ENCODE measurements at regions not wholly inside any gene's neighbourhood (a gene's known extent, or its start where the extent isn't known, plus 50 kb on each side); places are given as distances from the start of the nearest gene placed in this dataset.

DNA sequence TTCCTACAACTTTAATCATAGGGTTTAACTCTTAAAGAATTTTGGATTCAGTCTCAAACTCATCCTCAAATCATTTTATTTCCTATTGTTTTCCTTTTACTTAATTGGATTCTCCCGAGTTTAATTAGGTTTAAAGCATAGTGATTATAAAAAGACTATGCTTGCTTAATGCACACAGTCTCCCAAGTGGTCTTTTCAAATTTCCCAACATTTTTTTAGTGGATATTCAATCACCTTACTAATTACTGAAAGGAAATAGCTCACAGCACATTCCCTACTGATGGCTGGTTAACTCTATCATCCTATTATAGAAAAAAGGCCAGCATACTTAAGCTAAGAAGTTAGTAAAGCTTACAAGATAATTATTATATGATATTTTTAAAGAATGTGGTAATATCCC, 170.6 kb downstream of the PRDM9 start:
- TF ChIP-seq, protein P1, sequence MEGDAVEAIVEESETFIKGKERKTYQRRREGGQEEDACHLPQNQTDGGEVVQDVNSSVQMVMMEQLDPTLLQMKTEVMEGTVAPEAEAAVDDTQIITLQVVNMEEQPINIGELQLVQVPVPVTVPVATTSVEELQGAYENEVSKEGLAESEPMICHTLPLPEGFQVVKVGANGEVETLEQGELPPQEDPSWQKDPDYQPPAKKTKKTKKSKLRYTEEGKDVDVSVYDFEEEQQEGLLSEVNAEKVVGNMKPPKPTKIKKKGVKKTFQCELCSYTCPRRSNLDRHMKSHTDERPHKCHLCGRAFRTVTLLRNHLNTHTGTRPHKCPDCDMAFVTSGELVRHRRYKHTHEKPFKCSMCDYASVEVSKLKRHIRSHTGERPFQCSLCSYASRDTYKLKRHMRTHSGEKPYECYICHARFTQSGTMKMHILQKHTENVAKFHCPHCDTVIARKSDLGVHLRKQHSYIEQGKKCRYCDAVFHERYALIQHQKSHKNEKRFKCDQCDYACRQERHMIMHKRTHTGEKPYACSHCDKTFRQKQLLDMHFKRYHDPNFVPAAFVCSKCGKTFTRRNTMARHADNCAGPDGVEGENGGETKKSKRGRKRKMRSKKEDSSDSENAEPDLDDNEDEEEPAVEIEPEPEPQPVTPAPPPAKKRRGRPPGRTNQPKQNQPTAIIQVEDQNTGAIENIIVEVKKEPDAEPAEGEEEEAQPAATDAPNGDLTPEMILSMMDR (conservative IDR thresholded peaks at IDR 0.05; ENCODE audit: low read depth, low read length) = no peak
- TF ChIP-seq MAFK (IDR thresholded peaks at IDR 0.05; ENCODE audit: low read depth, low read length) = no peak
- TF ChIP-seq BHLHE40 (IDR thresholded peaks at IDR 0.05; ENCODE audit: low read depth, low read length) = no peak
- no peak for TF ChIP-seq POLR2A (IDR thresholded peaks at IDR 0.05; ENCODE audit: low read depth, low read length)
- TF ChIP-seq RAD21 (IDR thresholded peaks at IDR 0.05; ENCODE audit: low read length) = no peak
- TF ChIP-seq CEBPB (IDR thresholded peaks at IDR 0.05; ENCODE audit: low read depth, low read length) = no peak
- TF ChIP-seq SMC3 (IDR thresholded peaks at IDR 0.05; ENCODE audit: low read depth, low read length) = no peak
- TF ChIP-seq RFX5 (IDR thresholded peaks at IDR 0.05; ENCODE audit: low read depth, low read length) = no peak
- TF ChIP-seq RCOR1 (IDR thresholded peaks at IDR 0.05; ENCODE audit: insufficient replicate concordance, low read length) = no peak
- no peak for TF ChIP-seq MXI1 (IDR thresholded peaks at IDR 0.05; ENCODE audit: borderline replicate concordance, low read depth, low read length)
- TF ChIP-seq, protein P2, sequence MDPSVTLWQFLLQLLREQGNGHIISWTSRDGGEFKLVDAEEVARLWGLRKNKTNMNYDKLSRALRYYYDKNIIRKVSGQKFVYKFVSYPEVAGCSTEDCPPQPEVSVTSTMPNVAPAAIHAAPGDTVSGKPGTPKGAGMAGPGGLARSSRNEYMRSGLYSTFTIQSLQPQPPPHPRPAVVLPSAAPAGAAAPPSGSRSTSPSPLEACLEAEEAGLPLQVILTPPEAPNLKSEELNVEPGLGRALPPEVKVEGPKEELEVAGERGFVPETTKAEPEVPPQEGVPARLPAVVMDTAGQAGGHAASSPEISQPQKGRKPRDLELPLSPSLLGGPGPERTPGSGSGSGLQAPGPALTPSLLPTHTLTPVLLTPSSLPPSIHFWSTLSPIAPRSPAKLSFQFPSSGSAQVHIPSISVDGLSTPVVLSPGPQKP (IDR thresholded peaks at IDR 0.05; ENCODE audit: borderline replicate concordance, low read depth, low read length) = no peak
- no peak for TF ChIP-seq CHD1 (IDR thresholded peaks at IDR 0.05; ENCODE audit: low read depth, low read length)

All from IMR-90 (cell line).